Upper lobe of left lung (tissue), 4 donors: ENCODE measurements at regions not wholly inside any gene's neighbourhood (a gene's known extent, or its start where the extent isn't known, plus 50 kb on each side); places are given as distances from the start of the nearest gene placed in this dataset.

Source experiments
- CTCF ChIP-seq, 6 experiments: fragments of 450-650 bp in 4 of 6; fragments of 200-600 bp in 2 of 6; sonication (generic) in 2 of 6; IDR thresholded peaks; one replicate each; pipeline ENCODE4 v1.5.1; 2016 to 2019; ENCODE audit warnings: antibody characterized with exemption in 6 of 6
- POLR2A ChIP-seq, 4 donors: fragments of 450-650 bp; IDR thresholded peaks; one replicate each; pipeline ENCODE4 v1.5.1; 2016 to 2017; ENCODE audit warnings: antibody characterized with exemption in 4 of 4, mild to moderate bottlenecking in 2 of 4

- TF ChIP-seq POLR2A (IDR thresholded peaks at IDR 0.05) (no peak), CTCF (IDR thresholded peaks at IDR 0.05) (no peak)
Observed at GRCh38 chr10:124288486-124288885, 130.2 kb downstream of the OAT start.
